ENCODE measurements at regions not wholly inside any gene's neighbourhood (a gene's known extent, or its start where the extent isn't known, plus 50 kb on each side); places are given as distances from the start of the nearest gene placed in this dataset.

- no peak overlapping the region for H3K27ac ChIP-seq (ENCODE audit: low read depth, low read length, poor library complexity, severe bottlenecking)
- H3K4me3 ChIP-seq (ENCODE audit: low read depth, low read length, poor library complexity, severe bottlenecking), result no peak overlapping the region
- TF ChIP-seq CTCF (conservative IDR thresholded peaks at IDR 0.05; ENCODE audit: low read depth, low read length) (no peak), EZH2 (IDR thresholded peaks at IDR 0.05; ENCODE audit: borderline replicate concordance, low read depth, low read length, poor library complexity, severe bottlenecking) (no peak)
- no TSS peak for BruUV-seq (replicated peaks)
- intact Hi-C loops (cut with micrococcal nuclease; ENCODE audit: unreplicated experiment), result no loop called here
- no peaks in the 10 kb centered on the region for H3K36me3 ChIP-seq (ENCODE audit: insufficient read depth, low read length, poor library complexity, severe bottlenecking)
- no peaks in the 10 kb centered on the region for H3K9me3 ChIP-seq (ENCODE audit: low read depth, low read length, poor library complexity, severe bottlenecking)
- POLR2A ChIA-PET (ENCODE audit: low non-redundant PET), result no interaction called here
- no peaks in the 10 kb centered on the region for H3K4me1 ChIP-seq (ENCODE audit: insufficient read depth, low read length, poor library complexity, severe bottlenecking)
- no peak for DNase-seq (ENCODE audit: low spot score)
- CTCF ChIA-PET, result no interaction called here
- H3K27me3 ChIP-seq (replicated peaks; ENCODE audit: insufficient read depth, low read depth, low read length, poor library complexity), result no peaks in the 10 kb centered on the region
Observed at GRCh38 chr18:29488617-29489016, 1311.7 kb upstream of the CDH2 start.

- TF ChIP-seq EZH2 (IDR thresholded peaks at IDR 0.05; ENCODE audit: borderline replicate concordance, low read depth, low read length, poor library complexity, severe bottlenecking) (no peak), CTCF (conservative IDR thresholded peaks at IDR 0.05; ENCODE audit: low read depth, low read length) (no peak)
- H3K27ac ChIP-seq (ENCODE audit: low read depth, low read length, poor library complexity, severe bottlenecking), result no peak overlapping the region
- intact Hi-C loops (cut with micrococcal nuclease; ENCODE audit: unreplicated experiment), result no loop called here
- no peak for DNase-seq (ENCODE audit: low spot score)
- no peaks in the 10 kb centered on the region for H3K36me3 ChIP-seq (ENCODE audit: insufficient read depth, low read length, poor library complexity, severe bottlenecking)
- H3K4me1 ChIP-seq (ENCODE audit: insufficient read depth, low read length, poor library complexity, severe bottlenecking), result no peaks in the 10 kb centered on the region
- no peak overlapping the region for H3K4me3 ChIP-seq (ENCODE audit: low read depth, low read length, poor library complexity, severe bottlenecking)
- no peaks in the 10 kb centered on the region for H3K9me3 ChIP-seq (ENCODE audit: low read depth, low read length, poor library complexity, severe bottlenecking)
- no peaks in the 10 kb centered on the region for H3K27me3 ChIP-seq (replicated peaks; ENCODE audit: insufficient read depth, low read depth, low read length, poor library complexity)
- BruUV-seq (replicated peaks), result no TSS peak
- ChIA-PET CTCF (no interaction called here), POLR2A (ENCODE audit: low non-redundant PET) (no interaction called here)
Observed at GRCh38 chr18:29465526-29465925, 1288.6 kb upstream of the CDH2 start.

GRCh38 chr18:29459972-29460371 is 1283.0 kb upstream of the CDH2 start:
- ChIA-PET POLR2A (ENCODE audit: low non-redundant PET) (interaction anchor here (0.6 to 0.7 kb wide), 2 partner anchors 9 to 221 kb away, joined by 3 read pairs; no protein-coding TSS in a partner anchor), CTCF (no interaction called here)
- Histone ChIP-seq H3K27ac (ENCODE audit: low read depth, low read length, poor library complexity, severe bottlenecking) (no peak overlapping the region), H3K36me3 (ENCODE audit: insufficient read depth, low read length, poor library complexity, severe bottlenecking) (no peaks in the 10 kb centered on the region), H3K4me1 (ENCODE audit: insufficient read depth, low read length, poor library complexity, severe bottlenecking) (no peaks in the 10 kb centered on the region), H3K9me3 (ENCODE audit: low read depth, low read length, poor library complexity, severe bottlenecking) (no peaks in the 10 kb centered on the region), H3K27me3 (replicated peaks; ENCODE audit: insufficient read depth, low read depth, low read length, poor library complexity) (no peaks in the 10 kb centered on the region), H3K4me3 (ENCODE audit: low read depth, low read length, poor library complexity, severe bottlenecking) (no peak overlapping the region)
- BruUV-seq (replicated peaks), result no TSS peak
- TF ChIP-seq CTCF (conservative IDR thresholded peaks at IDR 0.05; ENCODE audit: low read depth, low read length) (no peak), EZH2 (IDR thresholded peaks at IDR 0.05; ENCODE audit: borderline replicate concordance, low read depth, low read length, poor library complexity, severe bottlenecking) (no peak)
- intact Hi-C loops (cut with micrococcal nuclease; ENCODE audit: unreplicated experiment), result no loop called here
- DNase-seq (ENCODE audit: low spot score), result no peak

All from A673 (cell line).